Right kidney (tissue), 1 donor: ENCODE measurements at regions not wholly inside any gene's neighbourhood (a gene's known extent, or its start where the extent isn't known, plus 50 kb on each side); places are given as distances from the start of the nearest gene placed in this dataset.
"Not testable (repeated sequence)": the region's sequence is repeated elsewhere in the genome, so short reads cannot be mapped to it uniquely, and the experiment has no call there.

Source experiments
- DNase-seq: peaks from one replicate; pipeline ENCODE4 v3.0.0-alpha.2; 2016

GRCh38 chr16:7805686-7806396 is 473.2 kb downstream of the RBFOX1 start:
- no peak for DNase-seq

GRCh38 chr16:7804635-7805195 is 472.1 kb downstream of the RBFOX1 start:
- DNase-seq: no peak

GRCh38 chr16:7792346-7792745 is 459.7 kb downstream of the RBFOX1 start:
- DNase-seq: no peak

GRCh38 chr16:7791028-7791590 is 458.5 kb downstream of the RBFOX1 start:
- DNase-seq: no peak

- DNase-seq: no peak
Measured at GRCh38 chr16:7775072-7775488, 442.4 kb downstream of the RBFOX1 start.

GRCh38 chr16:7772722-7773121 is 440.1 kb downstream of the RBFOX1 start:
- DNase-seq: no peak

GRCh38 chr16:7769091-7769490 is 436.4 kb downstream of the RBFOX1 start:
- DNase-seq: not testable (repeated sequence)

- DNase-seq: no peak
Measured at GRCh38 chr16:7765079-7765550, 432.5 kb downstream of the RBFOX1 start.

GRCh38 chr16:7763111-7763510 is 430.5 kb downstream of the RBFOX1 start:
- no peak for DNase-seq
